Mesenchymal stem cell (in vitro differentiated cells and primary cell): ENCODE measurements at regions not wholly inside any gene's neighbourhood (a gene's known extent, or its start where the extent isn't known, plus 50 kb on each side); places are given as distances from the start of the nearest gene placed in this dataset.

Experiments used
- DNase-seq: peaks from one replicate; pipeline ENCODE4 v3.0.0-alpha.2; 2013
- H2AFZ ChIP-seq: one replicate; pipeline ENCODE4 v1.6.1; 2013; ENCODE audit warnings: low read depth, mild to moderate bottlenecking, control low read depth, inconsistent platforms, low read length, moderate library complexity
- H2AK5ac ChIP-seq: 2 replicates; pipeline ENCODE4 v1.6.1; 2013; ENCODE audit warnings: low read length, moderate library complexity, mild to moderate bottlenecking, inconsistent platforms; ENCODE audit not compliant: severe bottlenecking
- H2BK120ac ChIP-seq: one replicate; pipeline ENCODE4 v1.6.1; 2013; ENCODE audit warnings: low read depth, mild to moderate bottlenecking, inconsistent platforms, low read length, moderate library complexity
- H2BK12ac ChIP-seq, 2 experiments: one replicate each; pipeline ENCODE4 v1.6.1; 2013; ENCODE audit warnings: inconsistent platforms in 2 of 2, low read length in 2 of 2, mild to moderate bottlenecking in 2 of 2, moderate library complexity in 2 of 2, control low read depth in 1 of 2
- H2BK15ac ChIP-seq: one replicate; pipeline ENCODE4 v1.6.1; 2013; ENCODE audit warnings: mild to moderate bottlenecking, low read depth, inconsistent platforms; ENCODE audit not compliant: poor library complexity, severe bottlenecking
- H2BK5ac ChIP-seq: 2 replicates; pipeline ENCODE4 v1.6.1; 2013; ENCODE audit warnings: low read depth, mild to moderate bottlenecking, low read length, control low read depth, inconsistent platforms; ENCODE audit not compliant: poor library complexity, severe bottlenecking
- H3K14ac ChIP-seq, 2 experiments: one replicate each; pipeline ENCODE4 v1.6.1; 2013; ENCODE audit warnings: inconsistent platforms in 2 of 2, low read length in 2 of 2, control low read depth in 1 of 2, mild to moderate bottlenecking in 1 of 2, moderate library complexity in 1 of 2
- H3K18ac ChIP-seq, 2 experiments: one replicate each; pipeline ENCODE4 v1.6.1; 2013; ENCODE audit warnings: inconsistent platforms in 2 of 2, low read length in 2 of 2, control low read depth in 1 of 2, low read depth in 1 of 2, mild to moderate bottlenecking in 1 of 2
- H3K23ac ChIP-seq, 2 experiments: one replicate each; pipeline ENCODE4 v1.6.1; 2013; ENCODE audit warnings: inconsistent platforms in 2 of 2, low read length in 2 of 2, mild to moderate bottlenecking in 2 of 2, moderate library complexity in 2 of 2, control low read depth in 1 of 2
- H3K27ac ChIP-seq: 2 replicates; pipeline ENCODE4 v1.5.1; 2013; ENCODE audit warnings: mild to moderate bottlenecking, moderate library complexity, low read length, control low read depth, inconsistent platforms; ENCODE audit not compliant: poor library complexity, severe bottlenecking
- H3K27me3 ChIP-seq, 2 experiments: 2 replicates each; pipeline versions ENCODE4 v1.6.1 to v1.7.0; 2013; ENCODE audit warnings: low read length in 2 of 2, mild to moderate bottlenecking in 2 of 2, moderate library complexity in 2 of 2, control low read depth in 1 of 2, inconsistent platforms in 1 of 2; ENCODE audit not compliant: control insufficient read depth in 1 of 2, insufficient read depth in 1 of 2
- H3K36me3 ChIP-seq, 2 experiments: 2 replicates each; pipeline versions ENCODE4 v1.6.1 to v1.7.0; 2013; ENCODE audit warnings: low read length in 2 of 2, control low read depth in 1 of 2, inconsistent platforms in 1 of 2, low read depth in 1 of 2, mild to moderate bottlenecking in 1 of 2; ENCODE audit not compliant: insufficient read depth in 2 of 2, control insufficient read depth in 1 of 2
- H3K4ac ChIP-seq, 2 experiments: one replicate each; pipeline ENCODE4 v1.6.1; 2013; ENCODE audit warnings: inconsistent platforms in 2 of 2, low read length in 2 of 2, mild to moderate bottlenecking in 2 of 2, moderate library complexity in 2 of 2, control low read depth in 1 of 2, low read depth in 1 of 2
- H3K4me1 ChIP-seq: 2 replicates; pipeline ENCODE4 v1.6.1; 2013; ENCODE audit warnings: low read depth, low read length, control low read depth; ENCODE audit not compliant: control insufficient read depth, insufficient read depth
- H3K4me2 ChIP-seq: 2 replicates; pipeline ENCODE4 v1.6.1; 2013; ENCODE audit warnings: low read length, mild to moderate bottlenecking, inconsistent platforms; ENCODE audit not compliant: poor library complexity, severe bottlenecking
- H3K4me3 ChIP-seq, 2 experiments: 2 replicates each; pipeline versions ENCODE4 v1.5.1 to v1.7.0; 2013; ENCODE audit warnings: low read length in 2 of 2, mild to moderate bottlenecking in 2 of 2, control low read depth in 1 of 2, low read depth in 1 of 2; ENCODE audit not compliant: insufficient read depth in 1 of 2
- H3K79me1 ChIP-seq: replicated peaks from 2 replicates; pipeline ENCODE4 v1.6.1; 2013; ENCODE audit warnings: mild to moderate bottlenecking, control low read depth, low read length, inconsistent platforms; ENCODE audit not compliant: poor library complexity, severe bottlenecking
- H3K9ac ChIP-seq: 2 replicates; pipeline ENCODE4 v1.7.0; 2013; ENCODE audit warnings: mild to moderate bottlenecking, low read length, moderate library complexity
- H3K9me3 ChIP-seq: 2 replicates; pipeline ENCODE4 v1.7.0; 2013; ENCODE audit warnings: mild to moderate bottlenecking, low read length; ENCODE audit not compliant: control insufficient read depth
- H4K8ac ChIP-seq: one replicate; pipeline ENCODE4 v1.6.1; 2013; ENCODE audit warnings: inconsistent platforms, mild to moderate bottlenecking, low read length, moderate library complexity
- H4K91ac ChIP-seq: one replicate; pipeline ENCODE4 v1.6.1; 2013; ENCODE audit warnings: mild to moderate bottlenecking, low read length, inconsistent platforms
- WGBS: methylation state at CpG from one replicate; pipeline ENCODE4 v1.1.7; 2013; ENCODE audit warnings: mixed read lengths; 5-methylcytosine and 5-hydroxymethylcytosine counted together

DNA sequence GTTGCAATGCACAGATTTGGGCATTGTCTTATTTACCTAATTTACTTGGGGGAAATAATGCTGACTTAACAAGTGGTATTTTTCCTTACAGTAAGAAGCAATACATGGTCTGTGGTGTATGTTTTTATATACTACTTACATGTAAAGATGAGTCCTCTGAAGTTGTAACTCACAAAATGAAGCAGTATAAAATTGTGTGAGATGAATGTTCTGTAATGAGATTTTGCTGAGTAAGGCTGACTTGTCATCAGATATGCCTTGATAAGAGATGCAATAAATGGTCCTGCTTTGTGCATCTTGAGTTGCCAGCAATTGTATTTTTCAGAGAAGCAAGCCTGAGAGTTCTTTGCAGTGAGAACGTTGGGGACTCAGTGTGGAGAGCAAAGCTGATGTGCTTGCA, 92.2 kb upstream of the GNAQ start:
- Histone ChIP-seq H3K18ac (no peak overlapping the region), H2BK15ac (no peak overlapping the region), H2AFZ (no peak overlapping the region), H3K4me1 (no peaks in the 10 kb centered on the region), H2BK5ac (no peak overlapping the region), H3K4ac (no peak overlapping the region), H3K79me1 (no peaks in the 10 kb centered on the region), H3K9me3 (no peaks in the 10 kb centered on the region), H3K9ac (no peak overlapping the region), H2AK5ac (no peak overlapping the region), H4K8ac (no peak overlapping the region), H3K27ac (no peak overlapping the region), H3K36me3 (no peaks in the 10 kb centered on the region), H3K27me3 (peaks cover 11 to 14% of the 10 kb centered on the region in 2 experiments), H2BK12ac (no peak overlapping the region), H2BK120ac (no peak overlapping the region), H4K91ac (no peak overlapping the region), H3K14ac (no peak overlapping the region), H3K23ac (no peak overlapping the region), H3K4me3 (no peak overlapping the region), H3K4me2 (no peak overlapping the region)
- DNase-seq = no peak
- 72% methylated on average over 1 of the region's 1 CpG for WGBS

DNA sequence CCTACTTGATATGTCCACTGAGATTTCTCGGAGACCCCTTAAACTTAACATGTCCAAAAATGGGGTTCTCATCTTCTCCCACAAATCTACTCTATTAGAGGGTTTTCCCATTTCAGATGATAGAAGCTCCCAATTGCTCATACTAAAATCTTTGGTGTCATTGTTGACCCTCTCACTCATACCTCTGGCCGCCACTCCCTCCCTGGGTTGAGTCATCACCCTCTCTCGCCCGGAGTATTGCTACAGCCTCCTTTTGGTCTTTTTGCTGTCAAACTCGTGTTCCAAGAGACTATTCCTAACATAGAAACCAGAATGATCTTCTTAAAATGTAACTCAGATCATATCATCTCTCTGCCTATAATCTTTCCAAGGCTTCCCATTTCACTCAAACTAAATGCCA, 91.0 kb upstream of the GNAQ start:
- Histone ChIP-seq H3K79me1 (no peaks in the 10 kb centered on the region), H3K23ac (no peak overlapping the region), H2BK15ac (no peak overlapping the region), H3K18ac (no peak overlapping the region), H3K4me3 (no peak overlapping the region), H2AK5ac (no peak overlapping the region), H2BK5ac (no peak overlapping the region), H2BK120ac (no peak overlapping the region), H3K4ac (no peak overlapping the region), H3K4me2 (no peak overlapping the region), H3K9ac (no peak overlapping the region), H3K14ac (no peak overlapping the region), H3K9me3 (no peaks in the 10 kb centered on the region), H3K36me3 (no peaks in the 10 kb centered on the region), H2BK12ac (no peak overlapping the region), H2AFZ (no peak overlapping the region), H3K4me1 (no peaks in the 10 kb centered on the region), H4K91ac (no peak overlapping the region), H3K27ac (no peak overlapping the region), H3K27me3 (peaks cover 11 to 13% of the 10 kb centered on the region in 2 experiments), H4K8ac (no peak overlapping the region)
- no peak for DNase-seq
- 76% methylated on average over 5 of the region's 5 CpGs for WGBS

DNA sequence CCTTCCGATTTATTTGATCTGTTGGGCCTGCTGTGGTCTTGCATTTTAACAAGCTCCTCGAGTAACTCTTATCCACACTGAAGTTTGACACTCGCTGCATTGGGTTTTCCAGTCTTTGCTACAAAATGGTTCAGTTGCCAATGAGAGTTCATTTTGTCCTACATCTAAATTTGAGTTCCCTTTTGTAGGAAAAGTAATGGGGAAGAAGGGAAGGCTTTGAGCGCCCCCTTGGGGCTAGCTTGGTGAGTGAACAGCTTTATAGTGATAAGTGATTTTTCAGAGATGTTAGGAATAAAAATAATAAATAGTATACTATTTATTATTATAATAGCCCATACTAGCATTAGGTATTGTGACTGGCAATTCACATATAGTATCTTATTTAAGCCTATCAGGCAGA, 89.9 kb upstream of the GNAQ start:
- H2BK120ac ChIP-seq = no peak overlapping the region
- H3K18ac ChIP-seq = no peak overlapping the region
- no peak overlapping the region for H3K23ac ChIP-seq
- H3K9ac ChIP-seq = no peak overlapping the region
- H3K9me3 ChIP-seq = no peaks in the 10 kb centered on the region
- no peak overlapping the region for H2BK5ac ChIP-seq
- H3K4ac ChIP-seq = no peak overlapping the region
- no peak overlapping the region for H3K4me2 ChIP-seq
- no peak overlapping the region for H2BK15ac ChIP-seq
- H2BK12ac ChIP-seq = no peak overlapping the region
- 23% methylated on average over 4 of the region's 4 CpGs for WGBS
- no peak overlapping the region for H3K4me3 ChIP-seq
- H2AFZ ChIP-seq = no peak overlapping the region
- no peak overlapping the region for H2AK5ac ChIP-seq
- no peaks in the 10 kb centered on the region for H3K79me1 ChIP-seq
- H4K91ac ChIP-seq = no peak overlapping the region
- H3K27me3 ChIP-seq = peaks cover 9 to 11% of the 10 kb centered on the region in 2 experiments
- H3K14ac ChIP-seq = no peak overlapping the region
- no peak overlapping the region for H4K8ac ChIP-seq
- H3K36me3 ChIP-seq = no peaks in the 10 kb centered on the region
- H3K4me1 ChIP-seq = no peaks in the 10 kb centered on the region
- H3K27ac ChIP-seq = no peak overlapping the region
- DNase-seq = peak; percentile 57

DNA sequence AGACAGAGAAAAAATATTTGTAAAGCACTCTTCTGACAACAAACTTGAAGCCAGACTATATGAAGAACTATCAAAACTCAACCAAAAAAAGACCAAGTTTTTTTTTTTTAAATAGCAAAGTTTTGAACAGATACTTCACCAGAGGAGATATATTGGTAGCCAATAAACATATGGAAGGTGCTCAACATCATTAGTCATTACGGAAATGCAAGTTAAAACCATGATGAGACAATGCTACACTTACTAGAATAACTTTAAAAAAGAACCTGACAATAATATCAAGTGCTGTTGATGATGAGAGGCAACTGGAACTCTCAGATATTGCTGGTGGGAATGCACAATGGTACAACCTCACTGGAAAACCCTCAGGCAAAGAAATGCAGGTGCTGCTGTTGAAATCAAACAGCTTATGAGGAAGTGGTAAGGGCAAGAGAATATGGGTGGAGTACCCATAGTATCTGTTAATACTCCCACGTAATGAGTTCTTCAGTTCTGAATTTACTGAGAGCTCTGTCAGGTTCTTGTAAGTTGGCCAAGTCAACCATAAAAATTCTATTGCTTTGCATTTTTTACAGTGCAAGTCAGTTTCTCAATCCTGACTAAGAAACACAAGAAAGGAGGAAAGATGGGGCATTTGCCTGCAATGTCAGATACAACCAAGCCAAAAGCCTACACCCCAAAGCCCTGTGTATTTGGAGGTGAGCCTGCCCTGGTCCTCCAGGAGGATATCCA, 87.3 kb upstream of the GNAQ start:
- H2BK15ac ChIP-seq = no peak overlapping the region
- H3K27me3 ChIP-seq = no peaks in the 10 kb centered on the region
- no peak overlapping the region for H2BK5ac ChIP-seq
- no peaks in the 10 kb centered on the region for H3K4me1 ChIP-seq
- H4K8ac ChIP-seq = no peak overlapping the region
- H3K4me3 ChIP-seq = no peak overlapping the region
- H3K18ac ChIP-seq = no peak overlapping the region
- no peaks in the 10 kb centered on the region for H3K36me3 ChIP-seq
- H3K23ac ChIP-seq = no peak overlapping the region
- H3K9me3 ChIP-seq = no peaks in the 10 kb centered on the region
- no peaks in the 10 kb centered on the region for H3K79me1 ChIP-seq
- no peak overlapping the region for H3K27ac ChIP-seq
- H3K14ac ChIP-seq = no peak overlapping the region
- no peak overlapping the region for H2AFZ ChIP-seq
- DNase-seq = no peak
- no peak overlapping the region for H2AK5ac ChIP-seq
- no CpG with 5 or more reads among the region's 2 CpGs for WGBS
- H4K91ac ChIP-seq = no peak overlapping the region
- no peak overlapping the region for H3K9ac ChIP-seq
- no peak overlapping the region for H2BK12ac ChIP-seq
- H3K4me2 ChIP-seq = no peak overlapping the region
- no peak overlapping the region for H2BK120ac ChIP-seq
- H3K4ac ChIP-seq = no peak overlapping the region
